CD4-positive, alpha-beta T cell treated with Interleukin-10 for 1 hour (primary cell): ENCODE measurements at regions not wholly inside any gene's neighbourhood (a gene's known extent, or its start where the extent isn't known, plus 50 kb on each side); places are given as distances from the start of the nearest gene placed in this dataset.

Experiments used
- DNase-seq: peaks from one replicate; pipeline ENCODE4 v3.0.0-alpha.2; 2020

GRCh38 chr1:30038134-30039025, 685.0 kb downstream of the MATN1 start:
- no peak for DNase-seq

GRCh38 chr1:30037251-30038118, 685.9 kb downstream of the MATN1 start:
- DNase-seq: no peak

- no peak for DNase-seq
These were observed 686.7 kb downstream of the MATN1 start for GRCh38 chr1:30036666-30037065.

GRCh38 chr1:30036229-30036547, 687.2 kb downstream of the MATN1 start:
- DNase-seq: no peak

GRCh38 chr1:30035522-30036228, 687.7 kb downstream of the MATN1 start:
- DNase-seq: no peak

- no peak for DNase-seq
These were observed 688.5 kb downstream of the MATN1 start for GRCh38 chr1:30034627-30035521.

GRCh38 chr1:30034105-30034626, 689.2 kb downstream of the MATN1 start:
- no peak for DNase-seq

- DNase-seq: no peak
These were observed 689.9 kb downstream of the MATN1 start for GRCh38 chr1:30033256-30034104.

GRCh38 chr1:30032302-30032701, 691.1 kb downstream of the MATN1 start:
- DNase-seq: no peak

GRCh38 chr1:30029677-30030076, 693.7 kb downstream of the MATN1 start:
- DNase-seq: no peak

GRCh38 chr1:30028939-30029338, 694.4 kb downstream of the MATN1 start:
- DNase-seq: no peak

- no peak for DNase-seq
These were observed 695.1 kb downstream of the MATN1 start for GRCh38 chr1:30028283-30028682.

GRCh38 chr1:30027247-30027646, 696.1 kb downstream of the MATN1 start:
- no peak for DNase-seq

GRCh38 chr1:30024411-30025195, 698.8 kb downstream of the MATN1 start:
- DNase-seq: no peak

- DNase-seq: no peak
These were observed 699.9 kb downstream of the MATN1 start for GRCh38 chr1:30023339-30024022.

- no peak for DNase-seq
These were observed 709.4 kb downstream of the MATN1 start for GRCh38 chr1:30014031-30014430.

GRCh38 chr1:30012455-30013440, 710.6 kb downstream of the MATN1 start:
- DNase-seq: no peak

- DNase-seq: no peak
These were observed 711.4 kb downstream of the MATN1 start for GRCh38 chr1:30011970-30012369.
